ENCODE measurements at regions not wholly inside any gene's neighbourhood (a gene's known extent, or its start where the extent isn't known, plus 50 kb on each side); places are given as distances from the start of the nearest gene placed in this dataset.

GRCh38 chr7:65233409-65234034 lies 140.1 kb upstream of the ZNF92 start:
- no peak for ATAC-seq
- TF ChIP-seq CSRNP3 (CRISPR knock-in tag; IDR thresholded peaks at IDR 0.05) = no peak
- TF ChIP-seq ZFP30 (CRISPR knock-in tag; IDR thresholded peaks at IDR 0.05) = no peak
- TF ChIP-seq RARB (CRISPR knock-in tag; IDR thresholded peaks at IDR 0.05) = no peak
- TF ChIP-seq ZFP3 (CRISPR knock-in tag; IDR thresholded peaks at IDR 0.05) = no peak
- no peak for TF ChIP-seq ARNTL (CRISPR knock-in tag; IDR thresholded peaks at IDR 0.05; ENCODE audit: borderline replicate concordance, low read depth)
- no peak for TF ChIP-seq CSDC2 (CRISPR knock-in tag; IDR thresholded peaks at IDR 0.05)
- TF ChIP-seq TSHZ2 (CRISPR knock-in tag; IDR thresholded peaks at IDR 0.05) = no peak
- TF ChIP-seq OSR1 (CRISPR knock-in tag; IDR thresholded peaks at IDR 0.05) = no peak
- TF ChIP-seq PATZ1 (CRISPR knock-in tag; IDR thresholded peaks at IDR 0.05; ENCODE audit: borderline replicate concordance) = no peak
- no peak for TF ChIP-seq CREB5 (CRISPR knock-in tag; IDR thresholded peaks at IDR 0.05; ENCODE audit: low read depth)
- no peak for TF ChIP-seq BACH2 (CRISPR knock-in tag; IDR thresholded peaks at IDR 0.05; ENCODE audit: borderline replicate concordance)
- TF ChIP-seq ZC3H10 (CRISPR knock-in tag; IDR thresholded peaks at IDR 0.05) = no peak
- no peak for TF ChIP-seq SNAI2 (CRISPR knock-in tag; IDR thresholded peaks at IDR 0.05)
- TF ChIP-seq PPARA (CRISPR knock-in tag; IDR thresholded peaks at IDR 0.05; ENCODE audit: borderline replicate concordance) = no peak
- no peak for TF ChIP-seq POU6F1 (CRISPR knock-in tag; IDR thresholded peaks at IDR 0.05; ENCODE audit: borderline replicate concordance, low read depth)

GRCh38 chr7:65230231-65230630 lies 143.4 kb upstream of the ZNF92 start:
- TF ChIP-seq CREB5 (CRISPR knock-in tag; IDR thresholded peaks at IDR 0.05; ENCODE audit: low read depth) = no peak
- TF ChIP-seq GLIS3 (CRISPR knock-in tag; IDR thresholded peaks at IDR 0.05) = no peak
- no peak for TF ChIP-seq PPARA (CRISPR knock-in tag; IDR thresholded peaks at IDR 0.05; ENCODE audit: borderline replicate concordance)
- no peak for TF ChIP-seq TCF4 (CRISPR knock-in tag; IDR thresholded peaks at IDR 0.05; ENCODE audit: borderline replicate concordance)
- TF ChIP-seq PATZ1 (CRISPR knock-in tag; IDR thresholded peaks at IDR 0.05; ENCODE audit: borderline replicate concordance) = no peak
- no peak for TF ChIP-seq POU6F1 (CRISPR knock-in tag; IDR thresholded peaks at IDR 0.05; ENCODE audit: borderline replicate concordance, low read depth)
- no peak for TF ChIP-seq ZC3H10 (CRISPR knock-in tag; IDR thresholded peaks at IDR 0.05)
- TF ChIP-seq RARB (CRISPR knock-in tag; IDR thresholded peaks at IDR 0.05) = no peak
- TF ChIP-seq TSHZ2 (CRISPR knock-in tag; IDR thresholded peaks at IDR 0.05) = no peak
- TF ChIP-seq ZNF8 (CRISPR knock-in tag; IDR thresholded peaks at IDR 0.05) = no peak
- no peak for ATAC-seq

All from SK-N-SH treated with all-trans-retinoic acid at 6 μM for 48 hours (cell line).